IPS DF 6.9 (cell line): ENCODE measurements at regions not wholly inside any gene's neighbourhood (a gene's known extent, or its start where the extent isn't known, plus 50 kb on each side); places are given as distances from the start of the nearest gene placed in this dataset.

Experiments
- DNase-seq: peaks from one replicate; pipeline ENCODE4 v3.0.0-alpha.2; 2013; ENCODE audit warnings: low read depth, low spot score
- H3K27ac ChIP-seq: one replicate; pipeline ENCODE4 v1.5.1; 2013; ENCODE audit warnings: low read length, control low read depth
- H3K27me3 ChIP-seq: 2 replicates; pipeline ENCODE4 v1.6.1; 2013; ENCODE audit warnings: mild to moderate bottlenecking, low read length; ENCODE audit not compliant: control insufficient read depth, insufficient read depth
- H3K36me3 ChIP-seq: 2 replicates; pipeline ENCODE4 v1.6.1; 2013; ENCODE audit warnings: low read length; ENCODE audit not compliant: control insufficient read depth, insufficient read depth
- H3K4me1 ChIP-seq: 2 replicates; pipeline ENCODE4 v1.6.1; 2013; ENCODE audit warnings: low read length; ENCODE audit not compliant: control insufficient read depth, insufficient read depth
- H3K4me3 ChIP-seq: 2 replicates; pipeline ENCODE4 v1.5.1; 2013; ENCODE audit warnings: mild to moderate bottlenecking, low read length
- H3K9me3 ChIP-seq: 2 replicates; pipeline ENCODE4 v1.6.1; 2013; ENCODE audit warnings: low read length, inconsistent platforms; ENCODE audit not compliant: control insufficient read depth, insufficient read depth
- WGBS: extraction: QIAGEN DNeasy Blood & Tissue Kit; methylation state at CpG from one replicate; pipeline ENCODE4 v1.1.7; 2013; ENCODE audit warnings: mixed read lengths, missing lambda C conversion rate; ENCODE audit not compliant: insufficient read length, insufficient coverage; 5-methylcytosine and 5-hydroxymethylcytosine counted together

GRCh38 chr3:87900061-87900460, 158.7 kb downstream of the CGGBP1 start:
- Histone ChIP-seq H3K27ac (no peak overlapping the region), H3K9me3 (no peaks in the 10 kb centered on the region), H3K27me3 (no peaks in the 10 kb centered on the region), H3K36me3 (no peaks in the 10 kb centered on the region), H3K4me3 (no peak overlapping the region), H3K4me1 (no peaks in the 10 kb centered on the region)
- DNase-seq = no peak
- WGBS = no CpG with 5 or more reads among the region's 1 CpG

GRCh38 chr3:87898971-87899370, 159.8 kb downstream of the CGGBP1 start:
- Histone ChIP-seq H3K4me1 (no peaks in the 10 kb centered on the region), H3K4me3 (no peak overlapping the region), H3K27me3 (no peaks in the 10 kb centered on the region), H3K27ac (no peak overlapping the region), H3K36me3 (no peaks in the 10 kb centered on the region), H3K9me3 (no peaks in the 10 kb centered on the region)
- no CpG with 5 or more reads among the region's 1 CpG for WGBS
- DNase-seq = no peak

- no CpG with 5 or more reads among the region's 1 CpG for WGBS
- Histone ChIP-seq H3K27me3 (no peaks in the 10 kb centered on the region), H3K36me3 (no peaks in the 10 kb centered on the region), H3K4me3 (no peak overlapping the region), H3K27ac (no peak overlapping the region), H3K4me1 (no peaks in the 10 kb centered on the region), H3K9me3 (no peaks in the 10 kb centered on the region)
- no peak for DNase-seq
These were observed 162.8 kb downstream of the CGGBP1 start for GRCh38 chr3:87895983-87896382.

- no peak for DNase-seq
- H3K4me3 ChIP-seq = no peak overlapping the region
- WGBS = no CpG with 5 or more reads among the region's 1 CpG
- no peak overlapping the region for H3K27ac ChIP-seq
- H3K9me3 ChIP-seq = no peaks in the 10 kb centered on the region
- H3K4me1 ChIP-seq = no peaks in the 10 kb centered on the region
- no peaks in the 10 kb centered on the region for H3K27me3 ChIP-seq
- H3K36me3 ChIP-seq = no peaks in the 10 kb centered on the region
These were observed 185.7 kb downstream of the CGGBP1 start for GRCh38 chr3:87873136-87873535.

- Histone ChIP-seq H3K9me3 (no peaks in the 10 kb centered on the region), H3K4me3 (no peak overlapping the region), H3K27ac (no peak overlapping the region), H3K36me3 (no peaks in the 10 kb centered on the region), H3K27me3 (no peaks in the 10 kb centered on the region), H3K4me1 (no peaks in the 10 kb centered on the region)
- WGBS = no CpG with 5 or more reads among the region's 2 CpGs
- DNase-seq = no peak
These were observed 191.8 kb downstream of the CGGBP1 start for GRCh38 chr3:87867001-87867400.

GRCh38 chr3:87856126-87856525, 202.7 kb downstream of the CGGBP1 start:
- Histone ChIP-seq H3K4me3 (no peak overlapping the region), H3K27ac (no peak overlapping the region)

GRCh38 chr3:87855616-87856015, 203.2 kb downstream of the CGGBP1 start:
- Histone ChIP-seq H3K27ac (no peak overlapping the region), H3K4me1 (no peaks in the 10 kb centered on the region), H3K27me3 (no peaks in the 10 kb centered on the region), H3K4me3 (no peak overlapping the region), H3K36me3 (no peaks in the 10 kb centered on the region), H3K9me3 (no peaks in the 10 kb centered on the region)
- WGBS = no CpG with 5 or more reads among the region's 3 CpGs
- DNase-seq = no peak

More at GRCh38 chr3:87856126-87856525, 202.7 kb downstream of the CGGBP1 start:
- H3K4me1 ChIP-seq = no peaks in the 10 kb centered on the region
- no peaks in the 10 kb centered on the region for H3K36me3 ChIP-seq
- no peaks in the 10 kb centered on the region for H3K27me3 ChIP-seq
- WGBS = no CpG with 5 or more reads among the region's 1 CpG
- no peak for DNase-seq
- H3K9me3 ChIP-seq = no peaks in the 10 kb centered on the region

GRCh38 chr3:87855211-87855610, 203.6 kb downstream of the CGGBP1 start:
- Histone ChIP-seq H3K27me3 (no peaks in the 10 kb centered on the region), H3K4me1 (no peaks in the 10 kb centered on the region), H3K36me3 (no peaks in the 10 kb centered on the region), H3K27ac (no peak overlapping the region), H3K9me3 (no peaks in the 10 kb centered on the region), H3K4me3 (no peak overlapping the region)
- DNase-seq = no peak
- WGBS = no CpG with 5 or more reads among the region's 1 CpG

- no peaks in the 10 kb centered on the region for H3K36me3 ChIP-seq
- DNase-seq = no peak
- H3K4me1 ChIP-seq = no peaks in the 10 kb centered on the region
- no peak overlapping the region for H3K27ac ChIP-seq
- no peaks in the 10 kb centered on the region for H3K9me3 ChIP-seq
- H3K27me3 ChIP-seq = no peaks in the 10 kb centered on the region
- no peak overlapping the region for H3K4me3 ChIP-seq
- WGBS = no CpG with 5 or more reads among the region's 2 CpGs
These were observed 210.8 kb downstream of the CGGBP1 start for GRCh38 chr3:87848003-87848402.

- WGBS = no CpG with 5 or more reads among the region's 1 CpG
- Histone ChIP-seq H3K27ac (no peak overlapping the region), H3K9me3 (no peaks in the 10 kb centered on the region), H3K4me1 (no peaks in the 10 kb centered on the region), H3K27me3 (no peaks in the 10 kb centered on the region), H3K36me3 (no peaks in the 10 kb centered on the region), H3K4me3 (no peak overlapping the region)
- DNase-seq = no peak
These were observed 221.7 kb downstream of the CGGBP1 start for GRCh38 chr3:87837076-87837475.

- Histone ChIP-seq H3K27ac (no peak overlapping the region), H3K4me3 (no peak overlapping the region), H3K9me3 (no peaks in the 10 kb centered on the region), H3K27me3 (no peaks in the 10 kb centered on the region), H3K4me1 (no peaks in the 10 kb centered on the region), H3K36me3 (no peaks in the 10 kb centered on the region)
- 100% methylated on average over 1 of the region's 1 CpG for WGBS
- no peak for DNase-seq
These were observed 222.8 kb downstream of the CGGBP1 start for GRCh38 chr3:87836026-87836425.
